Nephron (organoid): ENCODE measurements at regions not wholly inside any gene's neighbourhood (a gene's known extent, or its start where the extent isn't known, plus 50 kb on each side); places are given as distances from the start of the nearest gene placed in this dataset.

Experiments
- H3K27ac Mint-ChIP-seq, 3 experiments: 2 replicates each; pipeline ENCODE4 v1.8.0; 2020; ENCODE audit warnings: mixed read lengths in 3 of 3, mild to moderate bottlenecking in 2 of 3, moderate library complexity in 1 of 3
- H3K27me3 Mint-ChIP-seq: 2 replicates; pipeline ENCODE4 v1.8.0; 2021; ENCODE audit warnings: low read depth, mild to moderate bottlenecking, moderate library complexity, mixed read lengths
- H3K36me3 Mint-ChIP-seq: 2 replicates; pipeline ENCODE4 v1.8.0; 2020; ENCODE audit warnings: low read depth, mixed read lengths
- H3K4me1 Mint-ChIP-seq: 2 replicates; pipeline ENCODE4 v1.8.0; 2020; ENCODE audit warnings: mixed read lengths
- H3K4me3 Mint-ChIP-seq, 3 experiments: 2 replicates each; pipeline ENCODE4 v1.8.0; 2020; ENCODE audit warnings: mild to moderate bottlenecking in 3 of 3, mixed read lengths in 3 of 3, moderate library complexity in 2 of 3
- H3K9me3 Mint-ChIP-seq: 2 replicates; pipeline ENCODE4 v1.8.0; 2020; ENCODE audit warnings: mixed read lengths
- TF ChIP-seq, protein P1 (sequence below), 3 experiments: fragments of 200-600 bp; sonication (generic); IDR thresholded peaks; one replicate each; pipeline ENCODE4 v1.5.0; 2021; ENCODE audit warnings: antibody characterized with exemption in 3 of 3; ENCODE audit not compliant: unreplicated experiment in 3 of 3

DNA sequence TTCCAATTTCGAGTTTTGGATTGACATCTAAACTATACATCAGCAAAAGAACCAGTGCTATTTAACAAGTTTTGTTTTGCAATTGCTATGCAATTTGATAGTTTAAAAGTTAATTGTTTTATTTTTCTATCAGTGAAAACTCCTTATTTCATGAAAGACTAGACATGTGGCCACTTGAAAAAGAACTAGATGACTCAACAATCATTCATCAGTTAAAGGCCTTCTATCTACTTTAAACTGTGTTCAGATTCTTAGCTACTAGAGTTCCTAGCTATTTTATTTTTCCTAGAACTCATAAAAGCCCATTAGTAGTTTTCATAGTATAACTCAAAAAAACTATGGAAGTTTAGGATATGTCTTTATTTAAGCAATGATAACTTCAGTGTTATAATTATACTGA is 104.6 kb upstream of the LSM8 start:
- Mint-ChIP-seq H3K9me3 (no peaks in the 10 kb centered on the region), H3K27ac (no peak overlapping the region), H3K4me1 (peaks cover 10% of the 10 kb centered on the region), H3K36me3 (no peaks in the 10 kb centered on the region), H3K4me3 (no peak overlapping the region), H3K27me3 (no peaks in the 10 kb centered on the region)
- TF ChIP-seq, protein P1, sequence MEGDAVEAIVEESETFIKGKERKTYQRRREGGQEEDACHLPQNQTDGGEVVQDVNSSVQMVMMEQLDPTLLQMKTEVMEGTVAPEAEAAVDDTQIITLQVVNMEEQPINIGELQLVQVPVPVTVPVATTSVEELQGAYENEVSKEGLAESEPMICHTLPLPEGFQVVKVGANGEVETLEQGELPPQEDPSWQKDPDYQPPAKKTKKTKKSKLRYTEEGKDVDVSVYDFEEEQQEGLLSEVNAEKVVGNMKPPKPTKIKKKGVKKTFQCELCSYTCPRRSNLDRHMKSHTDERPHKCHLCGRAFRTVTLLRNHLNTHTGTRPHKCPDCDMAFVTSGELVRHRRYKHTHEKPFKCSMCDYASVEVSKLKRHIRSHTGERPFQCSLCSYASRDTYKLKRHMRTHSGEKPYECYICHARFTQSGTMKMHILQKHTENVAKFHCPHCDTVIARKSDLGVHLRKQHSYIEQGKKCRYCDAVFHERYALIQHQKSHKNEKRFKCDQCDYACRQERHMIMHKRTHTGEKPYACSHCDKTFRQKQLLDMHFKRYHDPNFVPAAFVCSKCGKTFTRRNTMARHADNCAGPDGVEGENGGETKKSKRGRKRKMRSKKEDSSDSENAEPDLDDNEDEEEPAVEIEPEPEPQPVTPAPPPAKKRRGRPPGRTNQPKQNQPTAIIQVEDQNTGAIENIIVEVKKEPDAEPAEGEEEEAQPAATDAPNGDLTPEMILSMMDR (IDR thresholded peaks at IDR 0.05; ENCODE audit: unreplicated experiment in 3 of 3): no peak

DNA sequence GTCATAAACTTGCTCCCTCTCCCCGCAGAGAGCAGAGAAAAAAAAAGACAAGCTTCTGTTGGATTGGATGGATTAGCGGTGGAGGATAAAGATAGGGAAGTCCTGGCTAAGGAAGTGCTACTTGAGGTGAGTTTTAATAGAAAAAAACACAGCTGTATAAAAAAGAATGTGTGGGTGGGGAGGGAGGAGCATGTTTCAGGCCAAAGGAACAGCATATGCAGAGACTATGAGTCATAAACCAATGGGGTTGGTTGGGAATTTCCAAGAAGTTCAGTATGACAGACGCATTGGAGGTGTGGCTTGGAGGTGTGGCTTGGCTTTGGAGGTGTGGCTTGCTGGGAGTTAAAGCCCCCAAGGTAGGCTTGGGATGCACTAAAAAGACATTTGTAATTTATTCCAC is 103.0 kb upstream of the LSM8 start:
- Mint-ChIP-seq H3K36me3 (no peaks in the 10 kb centered on the region), H3K27me3 (no peaks in the 10 kb centered on the region), H3K4me1 (peaks cover 10% of the 10 kb centered on the region), H3K27ac (no peak overlapping the region), H3K4me3 (no peak overlapping the region), H3K9me3 (no peaks in the 10 kb centered on the region)
- TF ChIP-seq, protein P1 (IDR thresholded peaks at IDR 0.05; ENCODE audit: unreplicated experiment in 3 of 3): no peak

DNA sequence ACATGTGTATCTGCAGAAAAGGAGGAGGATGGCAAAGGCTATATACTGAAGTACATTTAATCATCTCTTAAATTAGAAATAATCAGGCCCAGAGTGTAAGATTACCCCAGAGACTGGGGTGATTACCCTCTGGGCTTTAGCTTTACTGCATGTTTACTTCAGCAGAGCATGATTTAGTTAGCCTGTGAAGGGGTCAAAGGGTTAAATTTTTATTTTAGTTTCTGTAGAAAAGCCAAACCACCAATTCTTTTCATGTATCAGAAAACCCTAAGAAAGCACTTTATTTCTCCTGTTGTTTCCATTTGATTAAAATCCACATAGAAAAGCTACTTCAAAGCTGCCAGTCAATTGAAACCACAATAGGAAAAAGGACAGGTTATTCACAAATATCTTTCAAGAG is 101.5 kb upstream of the LSM8 start:
- no peaks in the 10 kb centered on the region for H3K9me3 Mint-ChIP-seq
- H3K4me1 Mint-ChIP-seq: peaks cover 4% of the 10 kb centered on the region
- TF ChIP-seq, protein P1 (IDR thresholded peaks at IDR 0.05; ENCODE audit: unreplicated experiment in 3 of 3): no peak
- no peak overlapping the region for H3K4me3 Mint-ChIP-seq
- H3K27me3 Mint-ChIP-seq: no peaks in the 10 kb centered on the region
- H3K27ac Mint-ChIP-seq: no peak overlapping the region
- H3K36me3 Mint-ChIP-seq: no peaks in the 10 kb centered on the region

DNA sequence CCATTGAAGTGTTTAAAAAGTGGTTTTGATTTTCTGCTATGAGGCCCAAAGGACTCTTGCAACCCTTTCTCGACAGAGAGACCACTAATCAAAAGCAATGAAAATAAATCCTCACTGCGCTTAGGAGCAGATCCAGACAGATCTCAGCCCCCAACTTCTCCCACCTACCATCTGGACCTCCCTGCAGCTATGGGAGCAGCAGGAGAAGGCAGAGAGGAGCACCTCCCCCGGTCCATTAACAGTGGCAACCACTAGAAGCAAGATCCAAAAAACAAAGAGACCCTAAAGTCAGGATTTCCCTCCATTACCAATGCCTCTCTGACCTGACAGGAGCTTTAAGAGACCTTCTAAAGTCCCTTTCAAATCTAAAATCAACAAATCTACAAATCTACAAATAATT is 99.0 kb upstream of the LSM8 start:
- no peak overlapping the region for H3K27ac Mint-ChIP-seq
- H3K4me1 Mint-ChIP-seq: peaks cover 4% of the 10 kb centered on the region
- H3K4me3 Mint-ChIP-seq: no peak overlapping the region
- no peaks in the 10 kb centered on the region for H3K36me3 Mint-ChIP-seq
- no peaks in the 10 kb centered on the region for H3K9me3 Mint-ChIP-seq
- TF ChIP-seq, protein P1 (IDR thresholded peaks at IDR 0.05; ENCODE audit: unreplicated experiment in 3 of 3): no peak
- no peaks in the 10 kb centered on the region for H3K27me3 Mint-ChIP-seq

DNA sequence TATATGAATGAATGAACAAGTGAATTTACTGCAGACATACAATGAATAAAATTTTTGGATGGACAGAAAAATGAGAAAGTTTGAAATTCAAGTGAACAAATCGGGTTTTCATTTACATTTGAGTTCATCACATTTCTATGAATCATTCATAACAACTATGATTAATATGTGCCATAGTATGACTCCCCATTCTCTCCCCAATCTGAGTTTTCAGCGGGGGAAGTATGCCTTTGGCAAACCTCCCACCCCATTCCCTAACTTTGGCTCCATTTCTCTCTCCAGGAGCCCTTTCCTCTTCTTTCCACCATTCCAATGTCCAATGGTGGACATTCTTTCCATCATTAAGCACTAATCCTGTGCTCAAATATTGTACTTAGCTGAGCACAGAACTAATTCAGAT is 96.8 kb upstream of the LSM8 start:
- Mint-ChIP-seq H3K27me3 (no peaks in the 10 kb centered on the region), H3K36me3 (no peaks in the 10 kb centered on the region), H3K4me1 (peaks cover 4% of the 10 kb centered on the region), H3K9me3 (no peaks in the 10 kb centered on the region), H3K27ac (no peak overlapping the region), H3K4me3 (no peak overlapping the region)
- TF ChIP-seq, protein P1 (IDR thresholded peaks at IDR 0.05; ENCODE audit: unreplicated experiment in 3 of 3): no peak

DNA sequence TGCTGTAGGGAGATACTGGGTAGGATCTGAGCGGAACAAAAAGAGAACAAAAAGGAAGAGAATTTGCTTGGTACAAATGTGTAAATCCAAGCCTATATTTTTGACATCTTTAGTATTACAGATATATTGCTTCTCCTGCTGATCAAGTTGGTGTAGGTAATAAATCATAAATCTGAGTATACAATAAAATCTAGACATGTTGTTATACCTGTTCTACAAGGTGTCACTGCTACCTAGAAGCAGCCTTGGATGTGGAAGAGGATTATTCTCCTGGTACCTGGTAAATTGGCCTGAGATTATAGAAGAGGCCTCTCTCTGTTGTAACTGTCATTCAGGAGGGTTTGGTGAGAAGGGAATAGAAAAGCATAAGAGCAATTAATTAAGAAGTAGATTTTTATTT is 89.9 kb upstream of the LSM8 start:
- no peaks in the 10 kb centered on the region for H3K36me3 Mint-ChIP-seq
- H3K9me3 Mint-ChIP-seq: no peaks in the 10 kb centered on the region
- H3K4me1 Mint-ChIP-seq: no peaks in the 10 kb centered on the region
- no peak overlapping the region for H3K27ac Mint-ChIP-seq
- H3K27me3 Mint-ChIP-seq: peaks cover 5% of the 10 kb centered on the region
- TF ChIP-seq, protein P1 (IDR thresholded peaks at IDR 0.05; ENCODE audit: unreplicated experiment in 3 of 3): no peak
- H3K4me3 Mint-ChIP-seq: no peak overlapping the region
